Calu3 (cell line): ENCODE measurements at regions not wholly inside any gene's neighbourhood (a gene's known extent, or its start where the extent isn't known, plus 50 kb on each side); places are given as distances from the start of the nearest gene placed in this dataset.
"Not testable (repeated sequence)": the region's sequence is repeated elsewhere in the genome, so short reads cannot be mapped to it uniquely, and the experiment has no call there.

Experiments used
- BruUV-seq: library from RNA; stranded (reverse); fragments of 400-500 nt; replicated peaks from 2 replicates; lab custom pipeline; 2021; lab: Mats Ljungman, UMichigan
- CTCF ChIA-PET: fragments of 300-600 bp; sonication (Branson Sonifier 250); formaldehyde crosslinking; loops from one replicate; lab custom pipeline; 2022; ENCODE audit warnings: antibody characterized with exemption; lab: Charles Lee
- DNase-seq: peaks from one replicate; pipeline ENCODE4 v3.0.0; 2022
- H3K27ac Mint-ChIP-seq: one replicate; pipeline ENCODE4 v1.8.0; 2022; ENCODE audit warnings: mixed read lengths; ENCODE audit not compliant: unreplicated experiment
- H3K27me3 Mint-ChIP-seq: one replicate; pipeline ENCODE4 v1.8.0; 2022; ENCODE audit warnings: mixed read lengths; ENCODE audit not compliant: unreplicated experiment
- H3K36me3 Mint-ChIP-seq: one replicate; pipeline ENCODE4 v1.8.0; 2022; ENCODE audit warnings: mild to moderate bottlenecking, moderate library complexity, mixed read lengths; ENCODE audit not compliant: insufficient read depth, unreplicated experiment
- H3K4me1 Mint-ChIP-seq: one replicate; pipeline ENCODE4 v1.8.0; 2022; ENCODE audit warnings: mild to moderate bottlenecking, low read depth, mixed read lengths; ENCODE audit not compliant: unreplicated experiment
- H3K4me3 Mint-ChIP-seq: one replicate; pipeline ENCODE4 v1.8.0; 2022; ENCODE audit warnings: mild to moderate bottlenecking, low read depth, moderate library complexity, mixed read lengths; ENCODE audit not compliant: unreplicated experiment
- H3K9me3 Mint-ChIP-seq: one replicate; pipeline ENCODE4 v1.8.0; 2022; ENCODE audit warnings: low read depth, mixed read lengths; ENCODE audit not compliant: unreplicated experiment
- intact Hi-C: fragments of 100-400 bp; cut with micrococcal nuclease; formaldehyde crosslinking; loops from one replicate; pipeline ENCODE4 v1.10.0; 2022; ENCODE audit not compliant: unreplicated experiment
- TF ChIP-seq, protein P1 (sequence below): fragments of 200-600 bp; IDR thresholded peaks from one replicate; pipeline ENCODE4 v1.8.0; 2022; ENCODE audit warnings: antibody characterized with exemption; ENCODE audit not compliant: unreplicated experiment

DNA sequence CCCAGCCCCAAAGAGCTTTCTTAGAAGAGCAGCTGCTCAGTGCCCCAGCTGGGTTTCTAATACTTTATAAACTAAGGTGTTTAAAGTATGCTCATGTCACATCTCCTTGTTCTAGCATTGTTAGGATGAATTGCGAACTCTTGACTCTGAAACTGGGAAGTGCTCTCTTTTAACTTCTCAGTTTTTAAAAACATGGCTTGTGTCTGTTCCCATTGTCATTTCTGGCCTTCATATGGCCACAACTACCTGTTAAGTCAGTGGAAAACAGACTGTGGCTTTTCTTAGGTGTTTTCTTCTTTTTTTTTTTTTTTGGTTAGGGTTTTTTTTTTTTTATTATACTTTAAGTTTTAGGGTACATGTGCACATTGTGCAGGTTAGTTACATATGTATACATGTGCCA is 164.7 kb downstream of the KCNRG start:
- no peaks in the 10 kb centered on the region for H3K9me3 Mint-ChIP-seq
- H3K36me3 Mint-ChIP-seq = no peaks in the 10 kb centered on the region
- H3K4me1 Mint-ChIP-seq = no peaks in the 10 kb centered on the region
- H3K27me3 Mint-ChIP-seq = no peaks in the 10 kb centered on the region
- CTCF ChIA-PET = no interaction called here
- no peak overlapping the region for H3K4me3 Mint-ChIP-seq
- no peak for DNase-seq
- intact Hi-C loops = loop anchor here (10.0 kb wide), 1 partner anchor 185 kb away; no protein-coding TSS in a partner anchor
- H3K27ac Mint-ChIP-seq = no peak overlapping the region
- BruUV-seq = no TSS peak
- TF ChIP-seq, protein P1, sequence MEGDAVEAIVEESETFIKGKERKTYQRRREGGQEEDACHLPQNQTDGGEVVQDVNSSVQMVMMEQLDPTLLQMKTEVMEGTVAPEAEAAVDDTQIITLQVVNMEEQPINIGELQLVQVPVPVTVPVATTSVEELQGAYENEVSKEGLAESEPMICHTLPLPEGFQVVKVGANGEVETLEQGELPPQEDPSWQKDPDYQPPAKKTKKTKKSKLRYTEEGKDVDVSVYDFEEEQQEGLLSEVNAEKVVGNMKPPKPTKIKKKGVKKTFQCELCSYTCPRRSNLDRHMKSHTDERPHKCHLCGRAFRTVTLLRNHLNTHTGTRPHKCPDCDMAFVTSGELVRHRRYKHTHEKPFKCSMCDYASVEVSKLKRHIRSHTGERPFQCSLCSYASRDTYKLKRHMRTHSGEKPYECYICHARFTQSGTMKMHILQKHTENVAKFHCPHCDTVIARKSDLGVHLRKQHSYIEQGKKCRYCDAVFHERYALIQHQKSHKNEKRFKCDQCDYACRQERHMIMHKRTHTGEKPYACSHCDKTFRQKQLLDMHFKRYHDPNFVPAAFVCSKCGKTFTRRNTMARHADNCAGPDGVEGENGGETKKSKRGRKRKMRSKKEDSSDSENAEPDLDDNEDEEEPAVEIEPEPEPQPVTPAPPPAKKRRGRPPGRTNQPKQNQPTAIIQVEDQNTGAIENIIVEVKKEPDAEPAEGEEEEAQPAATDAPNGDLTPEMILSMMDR = no peak

DNA sequence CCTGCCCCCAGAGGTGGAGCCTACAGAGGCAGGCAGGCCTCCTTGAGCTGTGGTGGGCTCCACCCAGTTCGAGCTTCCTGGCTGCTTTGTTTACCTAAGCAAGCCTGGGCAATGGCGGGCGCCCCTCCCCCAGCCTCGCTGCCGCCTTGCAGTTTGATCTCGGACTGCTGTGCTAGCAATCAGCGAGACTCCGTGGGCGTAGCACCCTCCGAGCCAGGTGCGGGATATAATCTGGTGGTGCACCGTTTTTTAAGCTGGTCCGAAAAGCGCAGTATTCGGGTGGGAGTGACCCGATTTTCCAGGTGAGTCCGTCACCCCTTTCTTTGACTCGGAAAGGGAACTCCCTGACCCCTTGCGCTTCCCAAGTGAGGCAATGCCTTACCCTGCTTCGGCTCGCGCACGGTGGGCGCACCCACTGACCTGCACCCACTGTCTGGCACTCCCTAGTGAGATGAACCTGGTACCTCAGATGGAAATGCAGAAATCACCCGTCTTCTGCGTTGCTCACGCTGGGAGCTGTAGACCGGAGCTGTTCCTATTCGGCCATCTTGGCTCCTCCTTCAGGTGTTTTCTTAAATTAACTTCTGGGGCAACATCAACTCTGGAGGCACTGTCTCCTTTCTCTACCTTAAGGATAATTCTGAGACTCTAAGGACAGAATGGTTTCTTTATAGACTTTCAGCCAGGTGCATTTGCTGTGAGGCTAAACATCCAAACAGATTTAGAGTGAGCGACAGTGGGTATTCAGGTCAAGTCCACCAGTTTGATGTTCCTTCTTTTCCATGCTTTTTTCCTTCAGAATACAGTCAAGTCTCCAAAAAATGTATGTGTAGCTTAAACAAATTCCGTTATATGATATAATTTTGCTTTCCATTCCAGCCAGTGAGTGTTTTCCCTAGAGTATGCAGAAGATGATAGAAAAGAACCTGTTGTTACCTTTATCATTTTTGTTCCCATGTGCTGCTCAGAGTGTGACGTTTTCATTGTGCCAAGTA is 170.8 kb downstream of the KCNRG start:
- CTCF ChIA-PET, BruUV-seq, DNase-seq, intact Hi-C loops, H3K27me3 Mint-ChIP-seq, H3K4me1 Mint-ChIP-seq, H3K9me3 Mint-ChIP-seq, H3K36me3 Mint-ChIP-seq: not testable (repeated sequence)
- peak overlapping the region; percentile 61 for H3K4me3 Mint-ChIP-seq
- peak overlapping the region; percentile 47 for H3K27ac Mint-ChIP-seq

DNA sequence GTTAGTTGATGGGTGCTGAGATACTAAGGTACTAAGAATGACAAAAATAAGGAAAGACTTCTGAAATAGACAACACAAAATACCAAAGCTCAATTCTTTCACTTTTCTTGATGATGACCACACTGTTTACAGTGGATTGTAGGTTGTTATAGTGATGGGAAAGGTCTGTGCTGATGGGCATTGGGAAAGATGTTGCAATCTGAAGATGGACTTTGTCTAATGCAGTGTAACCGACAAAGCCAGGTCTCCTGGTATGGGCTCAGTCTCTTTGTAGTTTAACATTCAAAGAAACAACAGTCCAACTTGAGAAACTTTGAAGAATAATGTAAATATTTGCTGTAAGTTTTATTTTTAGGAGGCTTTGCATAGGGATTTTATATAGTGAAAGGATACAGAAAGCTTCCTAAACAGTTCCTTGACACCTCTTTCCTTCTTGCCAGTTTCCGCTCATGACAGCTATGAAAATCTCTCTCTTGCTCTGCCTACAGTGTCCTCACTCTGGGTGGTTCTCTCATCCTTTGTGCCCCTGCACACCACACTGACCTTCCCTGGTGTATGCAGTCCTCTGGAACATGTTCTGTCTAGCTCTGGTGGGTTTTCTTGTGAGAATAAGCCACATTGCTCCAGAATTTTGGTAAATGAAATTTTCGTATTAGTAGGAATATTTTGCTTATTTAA is 172.2 kb downstream of the KCNRG start:
- H3K36me3 Mint-ChIP-seq = peaks cover 6% of the 10 kb centered on the region

DNA sequence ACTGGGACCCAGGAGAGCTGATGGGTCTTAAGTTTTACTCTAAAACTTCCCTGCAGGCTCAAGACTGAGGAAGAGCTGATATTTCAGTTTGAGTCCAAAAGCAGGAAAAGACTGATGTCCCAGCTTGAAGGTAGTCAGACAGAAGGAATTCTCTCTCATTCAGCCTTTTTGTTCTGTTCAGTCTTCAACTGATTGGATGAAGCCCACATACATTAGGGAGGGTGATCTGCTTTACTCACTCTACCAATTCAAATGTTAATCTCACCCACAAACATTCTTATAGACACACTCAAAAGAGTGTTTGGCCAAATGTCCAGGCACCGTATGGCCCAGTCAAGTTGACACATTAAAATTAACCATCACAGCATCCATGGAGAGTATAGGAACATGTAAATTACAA is 173.5 kb downstream of the KCNRG start:
- TF ChIP-seq, protein P1 = no peak
- Mint-ChIP-seq H3K4me1 (peaks cover 18% of the 10 kb centered on the region), H3K36me3 (peaks cover 6% of the 10 kb centered on the region), H3K9me3 (no peaks in the 10 kb centered on the region), H3K27ac (no peak overlapping the region), H3K27me3 (no peaks in the 10 kb centered on the region), H3K4me3 (no peak overlapping the region)
- CTCF ChIA-PET = no interaction called here
- intact Hi-C loops = no loop called here
- BruUV-seq = no TSS peak
- no peak for DNase-seq

More for the DNA sequence above, 172.2 kb downstream of the KCNRG start:
- Mint-ChIP-seq H3K27me3 (no peaks in the 10 kb centered on the region), H3K9me3 (no peaks in the 10 kb centered on the region), H3K4me1 (peaks cover 17% of the 10 kb centered on the region), H3K27ac (no peak overlapping the region), H3K4me3 (no peak overlapping the region)
- intact Hi-C loops = no loop called here
- TF ChIP-seq, protein P1 = no peak
- CTCF ChIA-PET = no interaction called here
- no TSS peak for BruUV-seq
- DNase-seq = no peak
